ENCODE measurements at regions not wholly inside any gene's neighbourhood (a gene's known extent, or its start where the extent isn't known, plus 50 kb on each side); places are given as distances from the start of the nearest gene placed in this dataset.

DNA sequence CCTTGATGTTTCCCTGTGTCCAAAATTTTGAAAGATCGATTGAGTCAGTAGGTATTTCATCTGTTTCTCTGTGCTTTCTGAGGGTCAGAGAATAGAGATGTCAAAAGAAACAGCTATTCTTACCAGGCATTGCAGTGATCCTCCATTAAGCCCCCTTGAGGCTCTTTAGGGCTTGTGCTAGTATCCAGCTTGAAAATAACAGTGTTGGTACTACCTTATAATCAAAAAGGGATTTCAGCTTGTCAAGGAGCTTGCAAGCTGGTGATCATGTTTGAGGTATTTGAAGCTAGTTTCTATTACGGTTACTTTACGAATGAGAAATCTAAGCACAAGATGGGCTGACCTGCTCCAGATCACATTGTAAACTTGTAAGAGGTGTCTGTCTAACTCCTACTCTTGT is 103.4 kb downstream of the EDEM1 start:
- TF ChIP-seq, protein P1, sequence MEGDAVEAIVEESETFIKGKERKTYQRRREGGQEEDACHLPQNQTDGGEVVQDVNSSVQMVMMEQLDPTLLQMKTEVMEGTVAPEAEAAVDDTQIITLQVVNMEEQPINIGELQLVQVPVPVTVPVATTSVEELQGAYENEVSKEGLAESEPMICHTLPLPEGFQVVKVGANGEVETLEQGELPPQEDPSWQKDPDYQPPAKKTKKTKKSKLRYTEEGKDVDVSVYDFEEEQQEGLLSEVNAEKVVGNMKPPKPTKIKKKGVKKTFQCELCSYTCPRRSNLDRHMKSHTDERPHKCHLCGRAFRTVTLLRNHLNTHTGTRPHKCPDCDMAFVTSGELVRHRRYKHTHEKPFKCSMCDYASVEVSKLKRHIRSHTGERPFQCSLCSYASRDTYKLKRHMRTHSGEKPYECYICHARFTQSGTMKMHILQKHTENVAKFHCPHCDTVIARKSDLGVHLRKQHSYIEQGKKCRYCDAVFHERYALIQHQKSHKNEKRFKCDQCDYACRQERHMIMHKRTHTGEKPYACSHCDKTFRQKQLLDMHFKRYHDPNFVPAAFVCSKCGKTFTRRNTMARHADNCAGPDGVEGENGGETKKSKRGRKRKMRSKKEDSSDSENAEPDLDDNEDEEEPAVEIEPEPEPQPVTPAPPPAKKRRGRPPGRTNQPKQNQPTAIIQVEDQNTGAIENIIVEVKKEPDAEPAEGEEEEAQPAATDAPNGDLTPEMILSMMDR (conservative IDR thresholded peaks at IDR 0.05; ENCODE audit: low read length) = no peak
- no peak for TF ChIP-seq EZH2phosphoT487 (IDR thresholded peaks at IDR 0.05; ENCODE audit: borderline replicate concordance)

Measured in Loucy (cell line).